Peyer's patch (tissue), 4 donors: ENCODE measurements at regions not wholly inside any gene's neighbourhood (a gene's known extent, or its start where the extent isn't known, plus 50 kb on each side); places are given as distances from the start of the nearest gene placed in this dataset.

Experiments
- DNase-seq, 3 donors: peaks; one replicate each; pipeline ENCODE4 v3.0.0-alpha.2; 2017 to 2019
- H3K27ac ChIP-seq, 4 donors: fragments of 200-600 bp; sonication (generic); one replicate each; pipeline ENCODE4 v1.5.1; 2016 to 2019
- H3K27me3 ChIP-seq, 2 donors: fragments of 200-600 bp; sonication (generic); one replicate each; pipeline ENCODE4 v1.5.1; 2019
- H3K36me3 ChIP-seq, 3 donors: fragments of 200-600 bp; sonication (generic); one replicate each; pipeline ENCODE4 v1.5.1; 2016 to 2019
- H3K4me1 ChIP-seq, 4 donors: fragments of 200-600 bp; sonication (generic); one replicate each; pipeline ENCODE4 v1.5.1; 2016 to 2019
- H3K4me3 ChIP-seq, 4 donors: fragments of 200-600 bp; sonication (generic); 1 replicate in 3 of 4; 2 replicates in 1 of 4; pipeline ENCODE4 v1.5.1; 2016 to 2019; ENCODE audit warnings: mild to moderate bottlenecking in 1 of 4
- H3K9me3 ChIP-seq, 4 donors: fragments of 200-600 bp; sonication (generic); one replicate each; pipeline ENCODE4 v1.5.1; 2016 to 2019; ENCODE audit warnings: mild to moderate bottlenecking in 1 of 4
- POLR2A ChIP-seq, 2 donors: fragments of 450-650 bp; IDR thresholded peaks; one replicate each; pipeline ENCODE4 v1.5.1; 2017; ENCODE audit warnings: antibody characterized with exemption in 2 of 2, mild to moderate bottlenecking in 2 of 2, moderate library complexity in 2 of 2
- TF ChIP-seq, protein P1 (sequence below), 6 experiments: fragments of 450-650 bp in 4 of 6; fragments of 200-600 bp in 2 of 6; sonication (generic) in 1 of 6; IDR thresholded peaks; one replicate each; pipeline ENCODE4 v1.5.1; 2017 to 2019; ENCODE audit warnings: antibody characterized with exemption in 6 of 6, mild to moderate bottlenecking in 3 of 6, moderate library complexity in 1 of 6

DNA sequence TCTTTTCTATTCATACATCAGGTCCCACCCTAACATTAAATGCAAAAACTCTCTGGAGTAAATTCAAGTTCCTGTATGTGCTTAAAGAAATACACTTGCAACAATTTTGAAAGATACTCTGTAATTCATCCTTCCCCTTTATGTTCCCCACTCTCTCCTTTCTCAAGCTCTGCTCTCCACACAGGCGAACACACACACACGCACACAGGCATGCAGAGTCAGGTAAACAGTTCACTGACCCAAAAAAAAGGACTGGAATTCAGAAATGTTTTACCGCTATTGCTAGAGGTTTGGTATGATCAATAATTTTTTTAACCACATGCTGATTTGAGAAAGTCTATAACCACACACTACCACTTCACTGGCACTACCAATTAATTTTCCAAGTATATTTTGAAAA, 152.4 kb upstream of the TMCC3 start:
- H3K4me3 ChIP-seq: no peak overlapping the region

DNA sequence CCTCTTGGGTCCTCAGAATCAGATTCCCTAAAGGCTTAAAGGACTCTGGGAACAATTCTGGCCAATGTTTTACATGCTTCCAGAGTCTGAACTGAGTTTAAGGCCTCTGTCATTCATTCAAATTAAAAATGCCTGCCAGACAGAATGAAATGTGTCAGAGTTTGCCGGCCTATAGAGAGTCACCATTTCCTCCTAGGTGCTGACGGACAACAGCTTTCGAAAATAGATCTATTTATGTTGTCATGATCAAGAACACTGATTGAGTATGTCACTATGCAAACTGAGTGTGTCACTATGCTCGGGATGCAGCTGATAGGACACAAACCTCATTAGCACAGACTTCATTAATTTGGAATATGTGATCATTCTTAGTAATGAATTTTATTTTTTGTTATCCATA, 151.4 kb upstream of the TMCC3 start:
- Histone ChIP-seq H3K9me3 (no peaks in the 10 kb centered on the region), H3K4me1 (no peaks in the 10 kb centered on the region), H3K4me3 (no peak overlapping the region), H3K27me3 (no peaks in the 10 kb centered on the region), H3K27ac (no peak overlapping the region), H3K36me3 (no peaks in the 10 kb centered on the region)
- TF ChIP-seq, protein P1, sequence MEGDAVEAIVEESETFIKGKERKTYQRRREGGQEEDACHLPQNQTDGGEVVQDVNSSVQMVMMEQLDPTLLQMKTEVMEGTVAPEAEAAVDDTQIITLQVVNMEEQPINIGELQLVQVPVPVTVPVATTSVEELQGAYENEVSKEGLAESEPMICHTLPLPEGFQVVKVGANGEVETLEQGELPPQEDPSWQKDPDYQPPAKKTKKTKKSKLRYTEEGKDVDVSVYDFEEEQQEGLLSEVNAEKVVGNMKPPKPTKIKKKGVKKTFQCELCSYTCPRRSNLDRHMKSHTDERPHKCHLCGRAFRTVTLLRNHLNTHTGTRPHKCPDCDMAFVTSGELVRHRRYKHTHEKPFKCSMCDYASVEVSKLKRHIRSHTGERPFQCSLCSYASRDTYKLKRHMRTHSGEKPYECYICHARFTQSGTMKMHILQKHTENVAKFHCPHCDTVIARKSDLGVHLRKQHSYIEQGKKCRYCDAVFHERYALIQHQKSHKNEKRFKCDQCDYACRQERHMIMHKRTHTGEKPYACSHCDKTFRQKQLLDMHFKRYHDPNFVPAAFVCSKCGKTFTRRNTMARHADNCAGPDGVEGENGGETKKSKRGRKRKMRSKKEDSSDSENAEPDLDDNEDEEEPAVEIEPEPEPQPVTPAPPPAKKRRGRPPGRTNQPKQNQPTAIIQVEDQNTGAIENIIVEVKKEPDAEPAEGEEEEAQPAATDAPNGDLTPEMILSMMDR (IDR thresholded peaks at IDR 0.05): no peak
- TF ChIP-seq POLR2A (IDR thresholded peaks at IDR 0.05): no peak
- DNase-seq: no peak

More for the DNA sequence above, 152.4 kb upstream of the TMCC3 start:
- no peaks in the 10 kb centered on the region for H3K4me1 ChIP-seq
- TF ChIP-seq, protein P1 (IDR thresholded peaks at IDR 0.05): no peak
- no peak for TF ChIP-seq POLR2A (IDR thresholded peaks at IDR 0.05)
- no peaks in the 10 kb centered on the region for H3K36me3 ChIP-seq
- no peaks in the 10 kb centered on the region for H3K27me3 ChIP-seq
- H3K9me3 ChIP-seq: no peaks in the 10 kb centered on the region
- H3K27ac ChIP-seq: no peak overlapping the region
- DNase-seq: no peak

DNA sequence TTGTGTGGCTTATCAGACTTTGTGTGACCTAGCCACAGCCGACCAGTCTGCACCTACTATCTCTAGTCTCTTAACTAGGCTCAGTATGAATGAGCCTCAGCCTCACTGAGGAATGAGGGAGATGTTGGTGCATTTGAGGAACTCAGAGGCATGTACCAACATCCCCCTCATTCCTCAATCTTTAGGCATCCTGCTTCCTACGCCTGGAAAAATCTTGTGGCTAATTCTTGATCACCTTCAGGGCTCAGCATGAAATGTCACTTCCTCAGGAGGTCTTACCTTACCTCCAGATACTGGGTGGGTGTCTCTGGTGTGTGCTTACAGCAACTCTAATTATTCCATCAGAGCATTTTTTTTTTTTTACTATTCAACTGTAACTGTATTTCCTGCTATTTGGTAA, 148.8 kb upstream of the TMCC3 start:
- Histone ChIP-seq H3K9me3 (no peaks in the 10 kb centered on the region), H3K4me3 (no peak overlapping the region), H3K36me3 (no peaks in the 10 kb centered on the region), H3K4me1 (no peaks in the 10 kb centered on the region), H3K27ac (no peak overlapping the region), H3K27me3 (no peaks in the 10 kb centered on the region)
- DNase-seq: no peak
- TF ChIP-seq, protein P1 (IDR thresholded peaks at IDR 0.05): no peak

DNA sequence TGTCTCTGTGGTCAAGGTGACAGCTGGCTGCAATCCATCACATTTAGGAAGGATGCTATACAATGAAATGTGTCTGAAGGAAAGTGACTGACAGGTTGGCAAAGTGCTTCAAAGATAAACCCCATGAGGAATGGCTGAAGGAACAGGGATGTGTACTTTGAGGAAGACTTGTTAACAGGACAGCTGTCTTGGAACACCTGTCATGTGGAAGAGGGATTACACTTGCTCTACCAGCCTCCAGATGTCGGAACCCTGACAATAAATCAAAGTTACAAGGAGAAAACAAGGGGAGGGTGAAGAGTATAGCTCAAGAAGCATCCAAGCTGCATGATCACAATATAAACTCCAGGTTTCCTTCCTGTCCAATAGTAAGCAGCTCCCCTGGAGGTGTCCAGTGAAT, 147.8 kb upstream of the TMCC3 start:
- H3K4me1 ChIP-seq: no peaks in the 10 kb centered on the region
- H3K27me3 ChIP-seq: no peaks in the 10 kb centered on the region
- no peak for TF ChIP-seq POLR2A (IDR thresholded peaks at IDR 0.05)
- TF ChIP-seq, protein P1 (IDR thresholded peaks at IDR 0.05): no peak

DNA sequence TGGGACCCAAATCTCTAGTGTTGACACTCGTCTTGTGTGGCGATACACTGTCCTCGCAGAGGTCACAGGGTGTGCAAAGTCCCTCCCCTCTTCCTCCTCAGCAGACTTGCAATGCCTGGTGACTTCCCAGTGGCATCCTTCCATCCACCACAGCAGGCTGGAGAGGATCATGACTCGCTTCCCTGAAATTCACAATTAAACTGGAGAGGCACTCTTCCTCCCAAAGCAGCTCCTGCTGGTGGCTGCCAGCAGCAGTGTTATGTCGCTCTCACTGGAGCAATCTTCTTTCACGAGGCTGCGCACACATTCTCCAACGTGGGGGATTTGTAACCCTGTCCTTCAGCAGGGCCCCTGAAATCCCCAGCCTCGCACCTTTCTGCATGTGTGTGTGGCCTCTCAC, 145.2 kb upstream of the TMCC3 start:
- Histone ChIP-seq H3K27me3 (no peaks in the 10 kb centered on the region), H3K4me3 (no peak overlapping the region), H3K9me3 (no peaks in the 10 kb centered on the region), H3K27ac (no peak overlapping the region), H3K36me3 (no peaks in the 10 kb centered on the region), H3K4me1 (no peaks in the 10 kb centered on the region)
- no peak for DNase-seq
- TF ChIP-seq, protein P1 (IDR thresholded peaks at IDR 0.05): no peak
- TF ChIP-seq POLR2A (IDR thresholded peaks at IDR 0.05): no peak

More for the DNA sequence above, 147.8 kb upstream of the TMCC3 start:
- H3K4me3 ChIP-seq: no peak overlapping the region
- no peak overlapping the region for H3K27ac ChIP-seq
- DNase-seq: no peak
- H3K36me3 ChIP-seq: no peaks in the 10 kb centered on the region
- no peaks in the 10 kb centered on the region for H3K9me3 ChIP-seq

DNA sequence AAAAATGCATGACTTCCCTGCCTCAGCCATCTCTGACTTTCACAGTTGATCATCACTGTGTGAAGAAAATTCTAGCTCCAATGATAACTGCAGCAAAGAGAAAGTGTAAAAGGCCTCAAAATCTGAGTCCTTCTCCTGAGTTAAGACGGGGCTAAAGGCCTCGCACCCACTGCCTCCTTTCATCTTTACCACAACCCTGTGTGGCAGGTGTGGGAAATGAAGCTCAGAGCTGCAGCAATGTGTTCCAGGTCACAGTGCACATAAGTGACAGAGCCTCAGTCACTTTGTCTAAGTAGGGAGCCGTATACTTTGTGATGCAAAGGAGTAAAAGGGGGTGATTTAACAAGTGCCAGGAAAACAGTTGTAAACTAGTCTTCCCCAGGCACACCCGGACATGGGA, 144.7 kb upstream of the TMCC3 start:
- Histone ChIP-seq H3K36me3 (no peaks in the 10 kb centered on the region), H3K4me1 (no peaks in the 10 kb centered on the region), H3K27me3 (no peaks in the 10 kb centered on the region), H3K27ac (no peak overlapping the region), H3K9me3 (no peaks in the 10 kb centered on the region), H3K4me3 (no peak overlapping the region)
- no peak for DNase-seq
- no peak for TF ChIP-seq POLR2A (IDR thresholded peaks at IDR 0.05)
- TF ChIP-seq, protein P1 (IDR thresholded peaks at IDR 0.05): no peak
